ENCODE measurements at regions not wholly inside any gene's neighbourhood (a gene's known extent, or its start where the extent isn't known, plus 50 kb on each side); places are given as distances from the start of the nearest gene placed in this dataset.

DNA sequence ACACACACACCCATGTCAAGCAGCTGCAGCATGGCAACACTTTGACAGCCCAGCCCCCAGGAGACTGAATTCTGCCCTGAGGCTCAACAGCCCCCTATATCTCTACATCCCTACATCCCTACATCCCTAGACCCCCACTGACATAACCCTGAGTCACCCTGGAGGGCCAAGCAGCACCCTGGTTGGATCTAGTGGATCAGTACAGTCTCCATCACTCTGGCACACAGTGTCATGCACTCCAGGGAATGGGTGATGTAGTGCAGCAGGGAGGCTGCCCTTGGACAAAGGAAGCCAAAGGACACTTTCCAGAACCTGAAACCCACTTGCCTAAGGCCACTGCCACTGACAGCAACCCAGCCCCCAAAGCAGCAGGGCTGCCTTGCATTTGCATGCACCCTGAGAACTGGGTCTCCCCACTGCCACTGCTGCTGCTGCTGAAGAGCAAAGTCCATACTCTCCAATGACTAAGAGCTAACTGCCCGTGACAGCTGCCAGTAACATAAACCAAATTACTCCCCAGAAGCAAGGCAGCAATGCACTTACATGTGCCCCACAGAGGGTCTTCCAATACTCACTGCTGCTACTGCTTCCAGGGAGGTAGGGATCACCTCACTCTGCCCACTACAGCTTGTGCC is 681.6 kb upstream of the KLHL29 start:
- H3K4me3 ChIP-seq (ENCODE audit: low read length), result no peak overlapping the region
- no peaks in the 10 kb centered on the region for H3K9me3 ChIP-seq (ENCODE audit: control insufficient read depth, insufficient read depth, low read length)
- no peak overlapping the region for H3K27ac ChIP-seq (ENCODE audit: low read length)
- DNase-seq (ENCODE audit: low read depth, low spot score), result no peak
- WGBS (ENCODE audit: insufficient coverage, insufficient read length), result no CpG with 5 or more reads among the region's 1 CpG
- H3K27me3 ChIP-seq (ENCODE audit: control insufficient read depth, insufficient read depth, low read length), result no peaks in the 10 kb centered on the region
- no peaks in the 10 kb centered on the region for H3K36me3 ChIP-seq (ENCODE audit: control insufficient read depth, insufficient read depth, low read length)
- H3K4me1 ChIP-seq (ENCODE audit: control insufficient read depth, insufficient read depth, low read length), result no peaks in the 10 kb centered on the region

DNA sequence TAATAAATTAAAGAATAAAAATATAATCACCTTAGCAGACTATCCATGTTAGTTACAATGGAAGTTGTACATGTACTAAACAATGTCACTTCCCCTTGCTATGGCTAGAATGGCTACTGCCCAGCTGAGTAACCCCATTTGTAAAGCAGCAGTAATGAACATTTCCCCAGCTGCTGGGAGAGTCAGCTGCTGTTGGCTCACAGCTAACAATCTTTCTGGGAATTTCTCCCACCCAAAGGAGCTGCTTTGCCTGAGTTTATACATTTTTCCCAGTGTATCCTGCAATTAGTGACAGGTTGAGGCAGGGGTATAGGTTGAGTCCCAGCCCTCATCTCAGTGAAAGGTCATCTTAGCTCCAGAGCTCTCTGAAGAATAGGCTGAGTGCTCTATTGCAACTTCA is 665.6 kb upstream of the KLHL29 start:
- no peaks in the 10 kb centered on the region for H3K36me3 ChIP-seq (ENCODE audit: control insufficient read depth, insufficient read depth, low read length)
- no peak overlapping the region for H3K4me3 ChIP-seq (ENCODE audit: low read length)
- no peaks in the 10 kb centered on the region for H3K27me3 ChIP-seq (ENCODE audit: control insufficient read depth, insufficient read depth, low read length)
- no peaks in the 10 kb centered on the region for H3K9me3 ChIP-seq (ENCODE audit: control insufficient read depth, insufficient read depth, low read length)
- no peak for DNase-seq (ENCODE audit: low read depth, low spot score)
- H3K27ac ChIP-seq (ENCODE audit: low read length), result no peak overlapping the region
- H3K4me1 ChIP-seq (ENCODE audit: control insufficient read depth, insufficient read depth, low read length), result no peaks in the 10 kb centered on the region

DNA sequence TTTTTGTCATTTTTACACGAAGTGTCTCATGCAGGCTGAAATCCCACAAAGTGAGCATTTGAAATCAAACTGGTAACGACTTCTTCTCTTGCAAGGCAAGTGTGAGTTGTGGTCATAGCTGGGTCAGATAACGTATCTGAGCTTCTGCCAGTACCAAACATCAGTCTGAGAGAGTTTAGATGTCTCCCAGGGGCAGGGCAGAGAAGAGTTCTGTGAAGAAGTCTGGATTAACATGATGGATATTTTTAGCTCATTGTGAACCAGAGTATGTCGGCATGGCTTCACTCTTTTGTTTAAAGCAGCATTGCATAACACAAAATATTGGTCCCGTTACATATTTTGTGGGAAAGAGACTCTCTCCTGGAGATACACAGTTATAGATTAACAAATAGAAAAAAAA is 655.5 kb upstream of the KLHL29 start:
- H3K27me3 ChIP-seq (ENCODE audit: control insufficient read depth, insufficient read depth, low read length), result no peaks in the 10 kb centered on the region
- DNase-seq (ENCODE audit: low read depth, low spot score), result no peak

DNA sequence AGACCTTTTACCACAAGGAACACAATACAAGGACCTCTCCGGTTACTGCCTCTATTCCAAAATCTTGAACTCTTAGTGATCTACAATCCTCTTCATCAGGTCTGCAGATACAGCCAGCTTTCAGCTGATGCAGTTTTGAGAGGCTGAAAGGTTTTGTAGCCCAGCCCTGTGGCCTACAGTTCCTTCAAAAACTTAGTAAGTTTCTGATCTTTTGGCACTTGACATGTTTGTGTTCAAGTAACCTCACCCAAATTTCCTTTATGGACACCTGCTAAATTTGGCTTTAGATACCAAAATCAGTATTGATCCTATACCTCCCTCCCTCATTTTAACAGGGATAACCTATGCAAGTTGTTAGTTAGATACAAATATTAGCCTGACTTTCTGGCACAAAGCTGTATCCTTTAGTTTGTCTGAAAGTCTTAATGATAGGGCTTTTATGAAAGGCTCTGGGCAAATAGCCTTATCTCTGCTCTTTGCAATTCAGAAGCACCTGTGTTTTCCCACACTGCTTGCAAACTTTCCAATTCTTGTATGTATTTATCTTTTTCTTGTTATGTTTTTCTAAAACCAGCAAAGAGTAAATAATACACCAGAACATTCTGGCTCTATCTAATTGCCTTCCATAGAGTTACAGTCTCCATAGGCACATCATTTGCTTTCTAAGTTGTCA is 650.5 kb upstream of the KLHL29 start:
- Histone ChIP-seq H3K27ac (ENCODE audit: low read length) (no peak overlapping the region), H3K4me3 (ENCODE audit: low read length) (no peak overlapping the region), H3K4me1 (ENCODE audit: control insufficient read depth, insufficient read depth, low read length) (no peaks in the 10 kb centered on the region), H3K27me3 (ENCODE audit: control insufficient read depth, insufficient read depth, low read length) (no peaks in the 10 kb centered on the region), H3K36me3 (ENCODE audit: control insufficient read depth, insufficient read depth, low read length) (no peaks in the 10 kb centered on the region), H3K9me3 (ENCODE audit: control insufficient read depth, insufficient read depth, low read length) (no peaks in the 10 kb centered on the region)
- WGBS (ENCODE audit: insufficient coverage, insufficient read length), result no CpG with 5 or more reads among the region's 1 CpG
- no peak for DNase-seq (ENCODE audit: low read depth, low spot score)

More for the DNA sequence above, 655.5 kb upstream of the KLHL29 start:
- Histone ChIP-seq H3K9me3 (ENCODE audit: control insufficient read depth, insufficient read depth, low read length) (no peaks in the 10 kb centered on the region), H3K4me1 (ENCODE audit: control insufficient read depth, insufficient read depth, low read length) (no peaks in the 10 kb centered on the region), H3K36me3 (ENCODE audit: control insufficient read depth, insufficient read depth, low read length) (no peaks in the 10 kb centered on the region), H3K4me3 (ENCODE audit: low read length) (no peak overlapping the region), H3K27ac (ENCODE audit: low read length) (no peak overlapping the region)
- no CpG with 5 or more reads among the region's 5 CpGs for WGBS (ENCODE audit: insufficient coverage, insufficient read length)

DNA sequence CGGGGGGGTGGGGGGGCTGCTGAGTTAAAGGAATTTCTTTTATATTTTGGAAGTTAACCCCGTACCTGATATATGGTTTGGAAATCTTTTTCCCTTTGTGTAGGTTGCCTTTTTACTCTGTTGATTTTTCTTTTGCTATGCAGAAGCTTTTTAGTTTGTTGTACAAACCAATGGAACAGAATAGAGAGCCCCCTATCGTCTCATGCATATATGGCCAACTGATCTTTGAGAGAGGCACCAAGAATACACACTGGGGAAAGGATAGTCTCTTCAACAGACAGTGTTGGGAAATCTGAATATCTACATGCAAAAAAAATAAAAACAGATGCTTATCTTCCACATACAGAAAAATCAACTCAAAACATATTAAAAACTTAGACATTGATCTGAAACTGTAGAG is 647.8 kb upstream of the KLHL29 start:
- no peaks in the 10 kb centered on the region for H3K36me3 ChIP-seq (ENCODE audit: control insufficient read depth, insufficient read depth, low read length)
- no peak for DNase-seq (ENCODE audit: low read depth, low spot score)
- H3K27ac ChIP-seq (ENCODE audit: low read length), result no peak overlapping the region
- no peaks in the 10 kb centered on the region for H3K9me3 ChIP-seq (ENCODE audit: control insufficient read depth, insufficient read depth, low read length)
- no peaks in the 10 kb centered on the region for H3K4me1 ChIP-seq (ENCODE audit: control insufficient read depth, insufficient read depth, low read length)
- H3K27me3 ChIP-seq (ENCODE audit: control insufficient read depth, insufficient read depth, low read length), result no peaks in the 10 kb centered on the region
- H3K4me3 ChIP-seq (ENCODE audit: low read length), result no peak overlapping the region
- WGBS (ENCODE audit: insufficient coverage, insufficient read length), result no CpG with 5 or more reads among the region's 3 CpGs

- no peaks in the 10 kb centered on the region for H3K4me1 ChIP-seq (ENCODE audit: control insufficient read depth, insufficient read depth, low read length)
- H3K9me3 ChIP-seq (ENCODE audit: control insufficient read depth, insufficient read depth, low read length), result no peaks in the 10 kb centered on the region
- H3K27ac ChIP-seq (ENCODE audit: low read length), result no peak overlapping the region
- H3K36me3 ChIP-seq (ENCODE audit: control insufficient read depth, insufficient read depth, low read length), result no peaks in the 10 kb centered on the region
- no peak for DNase-seq (ENCODE audit: low read depth, low spot score)
- no peak overlapping the region for H3K4me3 ChIP-seq (ENCODE audit: low read length)
- no CpG with 5 or more reads among the region's 3 CpGs for WGBS (ENCODE audit: insufficient coverage, insufficient read length)
- no peaks in the 10 kb centered on the region for H3K27me3 ChIP-seq (ENCODE audit: control insufficient read depth, insufficient read depth, low read length)
Measured at GRCh38 chr2:22741216-22741615, 643.8 kb upstream of the KLHL29 start.

DNA sequence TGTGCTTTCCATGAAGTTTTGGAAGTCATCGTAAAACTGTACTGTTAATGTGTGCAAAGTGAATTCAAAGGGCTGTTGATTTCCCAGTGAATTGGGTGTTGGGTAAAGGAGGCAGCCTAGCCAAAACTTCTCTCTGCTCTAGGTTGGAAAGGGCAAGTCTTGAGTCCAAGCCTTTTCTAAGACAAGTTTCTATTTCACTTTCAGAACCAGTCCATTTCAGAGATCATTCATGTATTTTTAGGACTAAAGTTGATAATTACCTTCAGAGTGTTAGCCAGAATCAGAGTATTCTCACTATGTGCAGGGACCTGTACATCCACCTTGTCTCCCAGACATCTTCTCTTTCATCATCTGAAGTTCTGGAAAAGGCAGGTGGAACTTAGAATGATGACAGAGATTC is 636.1 kb upstream of the KLHL29 start:
- no peak for DNase-seq (ENCODE audit: low read depth, low spot score)
- no peak overlapping the region for H3K27ac ChIP-seq (ENCODE audit: low read length)
- no peaks in the 10 kb centered on the region for H3K9me3 ChIP-seq (ENCODE audit: control insufficient read depth, insufficient read depth, low read length)
- no peak overlapping the region for H3K4me3 ChIP-seq (ENCODE audit: low read length)
- WGBS (ENCODE audit: insufficient coverage, insufficient read length), result no CpG with 5 or more reads among the region's 1 CpG
- H3K36me3 ChIP-seq (ENCODE audit: control insufficient read depth, insufficient read depth, low read length), result no peaks in the 10 kb centered on the region
- H3K27me3 ChIP-seq (ENCODE audit: control insufficient read depth, insufficient read depth, low read length), result no peaks in the 10 kb centered on the region
- H3K4me1 ChIP-seq (ENCODE audit: control insufficient read depth, insufficient read depth, low read length), result no peaks in the 10 kb centered on the region

GRCh38 chr2:22753476-22753875 is 631.5 kb upstream of the KLHL29 start:
- Histone ChIP-seq H3K36me3 (ENCODE audit: control insufficient read depth, insufficient read depth, low read length) (no peaks in the 10 kb centered on the region), H3K4me1 (ENCODE audit: control insufficient read depth, insufficient read depth, low read length) (no peaks in the 10 kb centered on the region), H3K27me3 (ENCODE audit: control insufficient read depth, insufficient read depth, low read length) (no peaks in the 10 kb centered on the region), H3K4me3 (ENCODE audit: low read length) (no peak overlapping the region), H3K9me3 (ENCODE audit: control insufficient read depth, insufficient read depth, low read length) (no peaks in the 10 kb centered on the region), H3K27ac (ENCODE audit: low read length) (no peak overlapping the region)
- no peak for DNase-seq (ENCODE audit: low read depth, low spot score)
- no CpG with 5 or more reads among the region's 7 CpGs for WGBS (ENCODE audit: insufficient coverage, insufficient read length)

- WGBS (ENCODE audit: insufficient coverage, insufficient read length), result no CpG with 5 or more reads among the region's 9 CpGs
- no peaks in the 10 kb centered on the region for H3K9me3 ChIP-seq (ENCODE audit: control insufficient read depth, insufficient read depth, low read length)
- no peak for DNase-seq (ENCODE audit: low read depth, low spot score)
- no peaks in the 10 kb centered on the region for H3K36me3 ChIP-seq (ENCODE audit: control insufficient read depth, insufficient read depth, low read length)
- H3K4me3 ChIP-seq (ENCODE audit: low read length), result no peak overlapping the region
- H3K4me1 ChIP-seq (ENCODE audit: control insufficient read depth, insufficient read depth, low read length), result no peaks in the 10 kb centered on the region
- no peak overlapping the region for H3K27ac ChIP-seq (ENCODE audit: low read length)
- no peaks in the 10 kb centered on the region for H3K27me3 ChIP-seq (ENCODE audit: control insufficient read depth, insufficient read depth, low read length)
Measured at GRCh38 chr2:22756276-22757043, 628.5 kb upstream of the KLHL29 start.

- no peaks in the 10 kb centered on the region for H3K36me3 ChIP-seq (ENCODE audit: control insufficient read depth, insufficient read depth, low read length)
- H3K4me1 ChIP-seq (ENCODE audit: control insufficient read depth, insufficient read depth, low read length), result no peaks in the 10 kb centered on the region
- WGBS (ENCODE audit: insufficient coverage, insufficient read length), result 100% methylated on average over 1 of the region's 3 CpGs
- DNase-seq (ENCODE audit: low read depth, low spot score), result no peak
- no peaks in the 10 kb centered on the region for H3K9me3 ChIP-seq (ENCODE audit: control insufficient read depth, insufficient read depth, low read length)
- no peak overlapping the region for H3K4me3 ChIP-seq (ENCODE audit: low read length)
- no peak overlapping the region for H3K27ac ChIP-seq (ENCODE audit: low read length)
- no peaks in the 10 kb centered on the region for H3K27me3 ChIP-seq (ENCODE audit: control insufficient read depth, insufficient read depth, low read length)
Measured at GRCh38 chr2:22769497-22769896, 615.5 kb upstream of the KLHL29 start.

Measured in iPS DF 6.9 (cell line).